Loucy (cell line): ENCODE measurements at regions not wholly inside any gene's neighbourhood (a gene's known extent, or its start where the extent isn't known, plus 50 kb on each side); places are given as distances from the start of the nearest gene placed in this dataset.

Experiments used
- H2AFZ ChIP-seq: fragments of 200-600 bp; sonication (generic); 2 replicates; pipeline ENCODE4 v1.6.0; 2016; ENCODE audit warnings: antibody characterized with exemption, mild to moderate bottlenecking, low read length, moderate library complexity
- H3F3A ChIP-seq: fragments of 200-600 bp; 2 replicates; pipeline ENCODE4 v1.6.0; 2016; ENCODE audit warnings: antibody characterized with exemption, low read depth, mild to moderate bottlenecking
- H3K27me3 ChIP-seq: fragments of 200-600 bp; sonication (generic); 2 replicates; pipeline ENCODE4 v1.6.1; 2014; ENCODE audit warnings: low read length, mild to moderate bottlenecking; ENCODE audit not compliant: insufficient read depth, poor library complexity, severe bottlenecking
- H3K36me3 ChIP-seq: fragments of 200-600 bp; sonication (generic); 2 replicates; pipeline ENCODE4 v1.6.1; 2016; ENCODE audit warnings: low read length; ENCODE audit not compliant: insufficient read depth
- H3K4me1 ChIP-seq: fragments of 200-600 bp; sonication (generic); 2 replicates; pipeline ENCODE4 v1.5.1; 2014; ENCODE audit warnings: low read length, mild to moderate bottlenecking; ENCODE audit not compliant: insufficient read depth, poor library complexity, severe bottlenecking
- H3K4me2 ChIP-seq: fragments of 200-600 bp; sonication (generic); 2 replicates; pipeline ENCODE4 v1.6.0; 2014; ENCODE audit warnings: antibody characterized with exemption, low read length, low read depth, mild to moderate bottlenecking; ENCODE audit not compliant: poor library complexity, severe bottlenecking
- H3K4me3 ChIP-seq: fragments of 200-600 bp; sonication (generic); 2 replicates; pipeline ENCODE4 v1.5.1; 2014; ENCODE audit warnings: low read length, mild to moderate bottlenecking, mixed read lengths; ENCODE audit not compliant: poor library complexity, severe bottlenecking
- H3K79me2 ChIP-seq: fragments of 200-600 bp; sonication (generic); 2 replicates; pipeline ENCODE4 v1.6.1; 2014; ENCODE audit warnings: low read length; ENCODE audit not compliant: insufficient read depth
- H3K9ac ChIP-seq: fragments of 200-600 bp; sonication (generic); 2 replicates; pipeline ENCODE4 v1.6.0; 2014; ENCODE audit warnings: mild to moderate bottlenecking, low read depth, low read length, moderate library complexity; ENCODE audit not compliant: poor library complexity, severe bottlenecking
- H3K9me2 ChIP-seq: fragments of 200-600 bp; sonication (generic); replicated peaks from 2 replicates; pipeline ENCODE4 v1.6.1; 2016; ENCODE audit warnings: low read depth, low read length, mixed read lengths
- H3K9me3 ChIP-seq: fragments of 200-600 bp; sonication (generic); 2 replicates; pipeline ENCODE4 v1.6.1; 2014; ENCODE audit warnings: mild to moderate bottlenecking, antibody characterized with exemption, low read length, low read depth; ENCODE audit not compliant: insufficient read depth
- H4K20me1 ChIP-seq: fragments of 200-600 bp; sonication (generic); 2 replicates; pipeline ENCODE4 v1.6.0; 2014; ENCODE audit warnings: antibody characterized with exemption, low read length, mild to moderate bottlenecking; ENCODE audit not compliant: insufficient read depth, poor library complexity, severe bottlenecking
- EZH2phosphoT487 ChIP-seq: fragments of 200-600 bp; IDR thresholded peaks from 2 replicates; pipeline ENCODE4 v1.6.1; 2018; ENCODE audit warnings: antibody characterized with exemption, mild to moderate bottlenecking, moderate library complexity, borderline replicate concordance
- TF ChIP-seq, protein P1 (sequence below): fragments of 200-600 bp; sonication (generic); conservative IDR thresholded peaks from 2 replicates; pipeline ENCODE4 v1.5.1; 2014; ENCODE audit warnings: mild to moderate bottlenecking, antibody characterized with exemption, low read length

DNA sequence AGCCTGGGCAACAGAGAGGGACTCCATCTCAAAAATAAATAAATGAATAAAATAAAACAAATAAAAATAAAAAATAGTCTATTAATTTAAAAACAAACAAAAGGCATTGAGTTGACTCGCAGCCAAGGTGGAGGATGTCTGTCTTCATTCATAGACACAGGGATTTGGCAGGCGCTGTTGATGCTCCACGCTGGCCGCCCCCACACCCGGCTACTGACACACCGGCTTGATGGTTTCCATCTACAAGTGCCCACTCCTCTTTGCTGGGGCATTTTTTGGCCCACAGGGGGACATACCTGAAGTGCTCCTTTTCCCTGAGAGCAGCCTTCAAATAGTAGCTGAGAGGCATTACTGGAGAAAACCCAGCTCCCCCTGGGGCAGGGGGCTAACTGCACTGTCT lies 178.3 kb upstream of the RALGAPA2 start:
- Histone ChIP-seq H3K9ac (no peak overlapping the region), H3K4me2 (no peak overlapping the region), H3K4me3 (no peak overlapping the region), H2AFZ (no peak overlapping the region), H3K4me1 (no peaks in the 10 kb centered on the region), H3K9me2 (no peaks in the 10 kb centered on the region), H3K27me3 (no peaks in the 10 kb centered on the region), H4K20me1 (no peaks in the 10 kb centered on the region), H3K9me3 (no peaks in the 10 kb centered on the region), H3K36me3 (no peaks in the 10 kb centered on the region), H3K79me2 (no peaks in the 10 kb centered on the region), H3F3A (no peaks in the 10 kb centered on the region)
- TF ChIP-seq, protein P1, sequence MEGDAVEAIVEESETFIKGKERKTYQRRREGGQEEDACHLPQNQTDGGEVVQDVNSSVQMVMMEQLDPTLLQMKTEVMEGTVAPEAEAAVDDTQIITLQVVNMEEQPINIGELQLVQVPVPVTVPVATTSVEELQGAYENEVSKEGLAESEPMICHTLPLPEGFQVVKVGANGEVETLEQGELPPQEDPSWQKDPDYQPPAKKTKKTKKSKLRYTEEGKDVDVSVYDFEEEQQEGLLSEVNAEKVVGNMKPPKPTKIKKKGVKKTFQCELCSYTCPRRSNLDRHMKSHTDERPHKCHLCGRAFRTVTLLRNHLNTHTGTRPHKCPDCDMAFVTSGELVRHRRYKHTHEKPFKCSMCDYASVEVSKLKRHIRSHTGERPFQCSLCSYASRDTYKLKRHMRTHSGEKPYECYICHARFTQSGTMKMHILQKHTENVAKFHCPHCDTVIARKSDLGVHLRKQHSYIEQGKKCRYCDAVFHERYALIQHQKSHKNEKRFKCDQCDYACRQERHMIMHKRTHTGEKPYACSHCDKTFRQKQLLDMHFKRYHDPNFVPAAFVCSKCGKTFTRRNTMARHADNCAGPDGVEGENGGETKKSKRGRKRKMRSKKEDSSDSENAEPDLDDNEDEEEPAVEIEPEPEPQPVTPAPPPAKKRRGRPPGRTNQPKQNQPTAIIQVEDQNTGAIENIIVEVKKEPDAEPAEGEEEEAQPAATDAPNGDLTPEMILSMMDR, result no peak
- TF ChIP-seq EZH2phosphoT487, result no peak

GRCh38 chr20:20888936-20889335 lies 176.5 kb upstream of the RALGAPA2 start:
- Histone ChIP-seq H2AFZ (no peak overlapping the region), H3K9me3 (no peaks in the 10 kb centered on the region), H3K4me3 (no peak overlapping the region), H3F3A (no peaks in the 10 kb centered on the region), H4K20me1 (no peaks in the 10 kb centered on the region), H3K27me3 (no peaks in the 10 kb centered on the region), H3K9me2 (no peaks in the 10 kb centered on the region), H3K79me2 (no peaks in the 10 kb centered on the region), H3K9ac (no peak overlapping the region), H3K4me2 (no peak overlapping the region), H3K4me1 (no peaks in the 10 kb centered on the region), H3K36me3 (no peaks in the 10 kb centered on the region)
- TF ChIP-seq, protein P1, result no peak
- no peak for TF ChIP-seq EZH2phosphoT487

- H3F3A ChIP-seq, result no peaks in the 10 kb centered on the region
- TF ChIP-seq, protein P1, result no peak
- no peak for TF ChIP-seq EZH2phosphoT487
- H3K9me3 ChIP-seq, result no peaks in the 10 kb centered on the region
- no peaks in the 10 kb centered on the region for H3K79me2 ChIP-seq
- no peaks in the 10 kb centered on the region for H4K20me1 ChIP-seq
- H3K4me1 ChIP-seq, result no peaks in the 10 kb centered on the region
- H3K27me3 ChIP-seq, result no peaks in the 10 kb centered on the region
- no peaks in the 10 kb centered on the region for H3K9me2 ChIP-seq
- no peak overlapping the region for H3K9ac ChIP-seq
- H3K4me2 ChIP-seq, result no peak overlapping the region
- no peak overlapping the region for H2AFZ ChIP-seq
- no peak overlapping the region for H3K4me3 ChIP-seq
- no peaks in the 10 kb centered on the region for H3K36me3 ChIP-seq
Observed at GRCh38 chr20:20888266-20888656, 175.8 kb upstream of the RALGAPA2 start.
